Subcutaneous abdominal adipose tissue (tissue), 5 donors: ENCODE measurements at regions not wholly inside any gene's neighbourhood (a gene's known extent, or its start where the extent isn't known, plus 50 kb on each side); places are given as distances from the start of the nearest gene placed in this dataset.

Source experiments
- H3K27ac ChIP-seq: one replicate; pipeline ENCODE4 v1.7.0; 2013; ENCODE audit warnings: low read depth, mild to moderate bottlenecking, inconsistent platforms, low read length, moderate library complexity
- H3K27me3 ChIP-seq, 5 donors: one replicate each; pipeline ENCODE4 v1.7.0; 2013; ENCODE audit warnings: low read length in 5 of 5, inconsistent platforms in 1 of 5; ENCODE audit not compliant: control insufficient read depth in 5 of 5, insufficient read depth in 4 of 5
- H3K36me3 ChIP-seq, 5 donors: one replicate each; pipeline ENCODE4 v1.7.0; 2013; ENCODE audit warnings: low read length in 5 of 5; ENCODE audit not compliant: control insufficient read depth in 5 of 5, insufficient read depth in 5 of 5
- H3K4me1 ChIP-seq, 5 donors: one replicate each; pipeline ENCODE4 v1.7.0; 2013; ENCODE audit warnings: low read length in 5 of 5, mild to moderate bottlenecking in 3 of 5, moderate library complexity in 1 of 5; ENCODE audit not compliant: control insufficient read depth in 5 of 5, insufficient read depth in 5 of 5
- H3K4me3 ChIP-seq, 5 donors: one replicate each; pipeline ENCODE4 v1.7.0; 2013; ENCODE audit warnings: low read length in 5 of 5, low read depth in 1 of 5
- H3K9ac ChIP-seq, 5 donors: one replicate each; pipeline ENCODE4 v1.7.0; 2013; ENCODE audit warnings: low read length in 5 of 5, mild to moderate bottlenecking in 4 of 5, moderate library complexity in 3 of 5
- H3K9me3 ChIP-seq, 5 donors: one replicate each; pipeline ENCODE4 v1.7.0; 2013; ENCODE audit warnings: low read length in 5 of 5; ENCODE audit not compliant: control insufficient read depth in 5 of 5
- donor health status: healthy.
- donor health status: healthy.
- donor health status: healthy.
- donor health status: healthy.
- donor health status: healthy.

DNA sequence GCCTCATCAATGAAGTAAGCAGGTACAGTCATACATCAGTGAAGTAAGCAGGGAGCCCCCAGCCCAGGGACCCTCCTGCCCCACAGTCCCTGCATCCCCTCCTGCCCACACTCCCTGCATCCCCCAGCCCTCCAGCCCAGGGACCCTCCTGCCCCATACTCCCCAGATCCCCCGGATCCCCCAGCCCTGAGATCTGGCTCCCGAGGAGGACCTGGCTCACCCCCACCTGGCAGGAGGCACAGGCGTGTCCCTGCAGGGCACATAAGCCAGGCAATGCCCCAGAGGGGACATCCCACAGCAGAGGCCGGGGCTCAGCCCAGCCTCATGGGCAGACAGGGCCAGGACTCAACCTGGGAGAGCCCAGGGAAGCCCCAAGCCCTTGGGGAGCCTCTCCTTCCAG lies 53.6 kb upstream of the TPM4 start:
- H3K9me3 ChIP-seq: no peaks in the 10 kb centered on the region
- H3K36me3 ChIP-seq: no peaks in the 10 kb centered on the region
- no peak overlapping the region for H3K27ac ChIP-seq
- H3K4me3 ChIP-seq: no peak overlapping the region
- peaks cover 0 to 5% (median 3%) of the 10 kb centered on the region in 5 donors for H3K27me3 ChIP-seq
- no peaks in the 10 kb centered on the region for H3K4me1 ChIP-seq
- H3K9ac ChIP-seq: no peak overlapping the region

DNA sequence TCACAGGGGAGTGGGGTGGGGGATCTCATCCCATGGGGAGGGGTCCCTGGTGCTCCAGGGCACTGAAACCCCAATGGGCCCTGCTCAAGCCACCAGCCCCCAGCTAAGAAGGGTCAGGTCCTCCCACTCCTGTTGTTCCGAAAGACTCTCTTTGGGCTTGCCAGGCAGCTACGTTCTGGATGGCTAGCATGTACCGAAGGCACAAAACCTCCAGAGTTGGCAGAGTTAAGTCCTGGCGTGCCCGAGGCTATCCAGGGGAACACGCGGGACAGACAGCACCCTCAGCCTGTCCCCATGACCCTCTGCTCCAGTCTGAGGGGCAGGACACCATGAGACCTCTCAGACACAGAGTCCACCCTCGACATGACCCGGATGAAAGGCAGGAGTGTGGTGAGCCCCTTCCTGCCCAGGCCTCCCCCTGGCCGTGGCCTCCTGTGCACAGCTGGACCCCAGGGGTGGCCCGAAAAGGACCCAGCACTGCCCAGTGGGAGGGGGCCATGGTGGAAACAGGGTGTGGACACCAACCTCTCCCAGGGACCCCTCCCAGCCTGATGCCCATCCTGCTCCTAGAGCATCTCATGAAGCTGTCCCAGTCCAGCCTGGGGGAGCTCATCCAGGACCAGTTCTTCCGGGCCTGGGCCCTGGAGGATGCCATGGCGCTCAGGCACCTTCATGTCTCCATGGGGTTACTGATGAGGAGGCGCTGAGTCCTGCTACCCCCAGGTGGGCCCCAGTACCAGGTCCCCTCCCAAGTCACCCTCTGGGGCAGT lies 53.0 kb upstream of the TPM4 start:
- Histone ChIP-seq H3K9ac (no peak overlapping the region), H3K36me3 (no peaks in the 10 kb centered on the region), H3K27ac (no peak overlapping the region), H3K27me3 (peaks cover 0 to 5% (median 3%) of the 10 kb centered on the region in 5 donors), H3K9me3 (no peaks in the 10 kb centered on the region), H3K4me1 (no peaks in the 10 kb centered on the region), H3K4me3 (no peak overlapping the region)

DNA sequence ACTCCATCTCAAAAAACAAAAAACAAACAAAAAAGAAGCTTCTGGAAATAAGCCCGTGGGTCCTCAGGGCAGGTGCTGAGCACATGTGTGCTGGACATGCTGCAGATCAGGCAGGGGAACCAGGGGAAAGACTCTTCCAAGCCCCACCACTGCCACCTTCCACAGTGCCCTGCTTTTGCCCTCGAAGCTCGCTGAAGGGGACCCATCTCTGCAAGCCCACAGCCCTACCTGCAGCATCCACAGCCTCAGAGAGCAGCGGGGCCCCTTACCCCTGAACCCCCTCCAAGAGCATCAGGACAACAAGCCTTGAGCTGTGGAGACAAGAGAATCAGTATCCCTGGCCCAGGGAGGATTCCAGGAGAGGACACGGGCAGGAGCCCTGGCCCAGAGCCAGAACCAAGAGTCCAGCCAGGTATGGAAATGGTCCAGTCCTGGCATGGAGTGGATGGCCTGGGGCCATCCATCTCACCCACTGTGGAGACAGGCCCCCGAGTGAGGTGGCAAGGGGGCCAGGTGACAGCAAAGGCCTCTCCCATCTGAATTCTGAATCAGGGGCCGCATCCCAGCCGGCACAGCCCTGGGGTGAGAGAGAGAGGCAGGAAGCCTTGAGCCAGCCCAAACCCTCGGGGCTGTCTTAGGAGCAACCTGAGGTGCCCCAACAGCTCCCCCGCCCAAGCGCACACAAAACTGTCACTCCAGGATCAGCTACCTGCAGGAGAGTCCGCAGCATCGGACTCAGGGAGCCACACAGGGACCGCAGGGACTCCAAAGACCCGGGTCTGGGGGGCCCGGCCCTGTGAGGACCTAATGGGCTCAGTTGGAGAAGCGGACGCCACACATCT lies 51.8 kb upstream of the TPM4 start:
- Histone ChIP-seq H3K9me3 (no peaks in the 10 kb centered on the region), H3K9ac (no peak overlapping the region), H3K4me1 (no peaks in the 10 kb centered on the region), H3K27ac (no peak overlapping the region), H3K27me3 (peaks cover 0 to 2% (median 0%) of the 10 kb centered on the region in 5 donors), H3K4me3 (no peak overlapping the region), H3K36me3 (no peaks in the 10 kb centered on the region)

DNA sequence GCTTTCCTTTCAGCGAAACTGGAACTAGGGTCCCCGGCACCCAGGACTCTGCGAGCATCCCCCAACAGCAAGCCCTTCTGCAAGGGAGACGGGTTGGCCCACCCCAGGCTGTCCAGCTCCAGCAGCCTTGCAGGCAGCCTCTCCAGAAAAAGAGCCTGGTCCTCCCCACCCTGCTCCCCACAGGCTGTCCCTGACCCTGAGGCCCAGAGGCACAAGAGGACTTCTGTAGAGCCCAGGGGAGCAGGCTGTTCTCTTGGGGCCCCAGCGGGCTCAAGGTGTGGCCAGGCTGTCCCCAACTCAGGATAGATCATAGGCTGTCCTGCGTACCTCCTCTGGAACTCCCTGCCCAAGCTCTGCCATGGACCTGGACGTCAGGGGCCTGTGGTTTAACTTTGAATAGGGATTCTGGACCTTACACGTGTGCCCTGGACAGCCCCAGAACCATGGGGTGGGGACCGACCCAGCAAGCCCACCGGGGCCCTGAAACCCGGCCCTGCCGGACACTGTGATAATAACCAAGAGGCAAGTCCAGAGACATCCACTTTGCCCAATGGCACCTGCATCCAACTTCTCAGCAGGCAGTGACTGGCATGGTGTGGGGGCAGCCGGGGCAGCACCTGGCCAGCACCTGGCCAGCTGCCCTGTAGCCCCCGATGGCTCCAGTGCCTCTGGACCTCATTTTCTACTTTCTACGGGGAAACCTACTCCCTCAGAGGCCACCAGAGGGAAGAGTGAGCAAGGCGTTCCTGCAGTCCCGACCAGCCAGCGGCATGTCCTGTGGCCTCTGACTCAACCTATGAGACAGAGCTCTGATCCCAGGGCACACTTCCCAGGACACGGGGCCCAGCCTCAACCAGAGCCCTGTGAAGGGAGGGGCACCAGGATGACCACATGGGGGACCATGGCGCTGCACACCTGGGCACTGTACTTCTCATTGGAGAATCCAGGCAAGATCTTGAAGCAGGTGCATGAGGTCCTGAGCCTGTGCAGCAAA lies 50.9 kb upstream of the TPM4 start:
- no peak overlapping the region for H3K9ac ChIP-seq
- no peaks in the 10 kb centered on the region for H3K36me3 ChIP-seq
- peaks cover 0 to 2% (median 0%) of the 10 kb centered on the region in 5 donors for H3K27me3 ChIP-seq
- H3K27ac ChIP-seq: no peak overlapping the region
- H3K4me1 ChIP-seq: no peaks in the 10 kb centered on the region
- no peak overlapping the region for H3K4me3 ChIP-seq
- H3K9me3 ChIP-seq: no peaks in the 10 kb centered on the region

GRCh38 chr19:16026131-16026530 lies 50.2 kb upstream of the TPM4 start:
- H3K27ac ChIP-seq: no peak overlapping the region
- H3K36me3 ChIP-seq: no peaks in the 10 kb centered on the region
- no peaks in the 10 kb centered on the region for H3K9me3 ChIP-seq
- H3K4me3 ChIP-seq: no peak overlapping the region
- H3K4me1 ChIP-seq: no peaks in the 10 kb centered on the region
- H3K9ac ChIP-seq: no peak overlapping the region
- H3K27me3 ChIP-seq: peaks cover 0 to 2% (median 0%) of the 10 kb centered on the region in 5 donors
